Naive thymus-derived CD8-positive, alpha-beta T cell (primary cell): ENCODE measurements at regions not wholly inside any gene's neighbourhood (a gene's known extent, or its start where the extent isn't known, plus 50 kb on each side); places are given as distances from the start of the nearest gene placed in this dataset.
"Not testable (repeated sequence)": the region's sequence is repeated elsewhere in the genome, so short reads cannot be mapped to it uniquely, and the experiment has no call there.

Experiments
- ATAC-seq, 2 donors: fragments of 150-1000 bp; cut with Tn5 transposase in 1 of 2; sonication (Bioruptor Pico), chemical (Tn5 transposase) in 1 of 2; 1 replicate in 1 of 2; 2 replicates in 1 of 2; pipeline ENCODE4 v1.10.0; 2021; ENCODE audit warnings: mild to moderate bottlenecking in 2 of 2, moderate library complexity in 2 of 2
- POLR2A ChIA-PET: fragments of 350-600 bp; sonication (Branson Sonifier 250); formaldehyde crosslinking; loops from one replicate; lab custom pipeline; 2021; ENCODE audit warnings: antibody characterized with exemption; lab: Charles Lee
- DNase-seq, 10 donors: peaks; one replicate each; pipeline versions ENCODE4 v3.0.0 to v3.0.0-alpha.2; 2020 to 2022
- H3K27ac Mint-ChIP-seq, 10 donors: one replicate each; pipeline ENCODE4 v1.8.0; 2020 to 2022; ENCODE audit warnings: mild to moderate bottlenecking in 10 of 10, mixed read lengths in 10 of 10, moderate library complexity in 4 of 10, inconsistent platforms in 1 of 10
- H3K27me3 Mint-ChIP-seq, 5 donors: one replicate each; pipeline ENCODE4 v1.8.0; 2021 to 2022; ENCODE audit warnings: mixed read lengths in 5 of 5
- H3K36me3 Mint-ChIP-seq, 3 donors: one replicate each; pipeline ENCODE4 v1.8.0; 2020 to 2022; ENCODE audit warnings: mixed read lengths in 3 of 3, mild to moderate bottlenecking in 2 of 3, inconsistent platforms in 1 of 3
- H3K4me1 Mint-ChIP-seq, 4 donors: one replicate each; pipeline ENCODE4 v1.8.0; 2021 to 2022; ENCODE audit warnings: mixed read lengths in 4 of 4
- H3K4me3 Mint-ChIP-seq, 10 donors: one replicate each; pipeline ENCODE4 v1.8.0; 2020 to 2022; ENCODE audit warnings: mild to moderate bottlenecking in 10 of 10, mixed read lengths in 10 of 10, moderate library complexity in 6 of 10, inconsistent platforms in 1 of 10
- H3K9me3 Mint-ChIP-seq, 9 donors: one replicate each; pipeline ENCODE4 v1.8.0; 2020 to 2022; ENCODE audit warnings: mixed read lengths in 9 of 9, mild to moderate bottlenecking in 3 of 9, inconsistent platforms in 1 of 9, moderate library complexity in 1 of 9

GRCh38 chr2:58769111-58769863, 528.2 kb upstream of the FANCL start:
- H3K4me3 Mint-ChIP-seq: no peak overlapping the region
- no peak for ATAC-seq
- peaks cover 0 to 14% (median 4%) of the 10 kb centered on the region in 5 donors for H3K27me3 Mint-ChIP-seq
- H3K36me3 Mint-ChIP-seq: no peaks in the 10 kb centered on the region
- DNase-seq: no peak
- POLR2A ChIA-PET: no interaction called here
- no peak overlapping the region for H3K27ac Mint-ChIP-seq
- no peaks in the 10 kb centered on the region for H3K9me3 Mint-ChIP-seq
- H3K4me1 Mint-ChIP-seq: peaks cover 0 to 5% (median 0%) of the 10 kb centered on the region in 4 donors

DNA sequence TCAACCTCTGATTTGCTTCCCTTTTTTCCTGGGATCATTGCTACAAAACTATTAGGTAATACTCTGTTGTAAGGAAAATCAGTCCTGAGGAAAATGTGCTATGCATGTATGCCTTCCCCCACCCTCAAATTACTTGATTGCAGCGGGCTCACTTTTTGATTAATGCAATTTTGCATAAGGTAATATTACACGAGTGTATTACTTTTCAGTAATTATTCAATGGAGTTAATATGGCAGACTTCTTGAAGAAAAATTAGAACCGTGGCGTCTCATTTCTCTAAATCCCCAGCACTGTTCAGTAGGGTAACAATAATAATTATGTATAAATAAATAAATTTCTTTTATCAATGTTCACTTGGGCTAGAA, 527.6 kb upstream of the FANCL start:
- Mint-ChIP-seq H3K36me3 (no peaks in the 10 kb centered on the region), H3K27ac (no peak overlapping the region), H3K4me1 (peaks cover 0 to 5% (median 0%) of the 10 kb centered on the region in 4 donors), H3K9me3 (no peaks in the 10 kb centered on the region), H3K27me3 (peaks cover 0 to 14% (median 4%) of the 10 kb centered on the region in 5 donors), H3K4me3 (no peak overlapping the region)
- no peak for ATAC-seq
- POLR2A ChIA-PET: no interaction called here
- no peak for DNase-seq

DNA sequence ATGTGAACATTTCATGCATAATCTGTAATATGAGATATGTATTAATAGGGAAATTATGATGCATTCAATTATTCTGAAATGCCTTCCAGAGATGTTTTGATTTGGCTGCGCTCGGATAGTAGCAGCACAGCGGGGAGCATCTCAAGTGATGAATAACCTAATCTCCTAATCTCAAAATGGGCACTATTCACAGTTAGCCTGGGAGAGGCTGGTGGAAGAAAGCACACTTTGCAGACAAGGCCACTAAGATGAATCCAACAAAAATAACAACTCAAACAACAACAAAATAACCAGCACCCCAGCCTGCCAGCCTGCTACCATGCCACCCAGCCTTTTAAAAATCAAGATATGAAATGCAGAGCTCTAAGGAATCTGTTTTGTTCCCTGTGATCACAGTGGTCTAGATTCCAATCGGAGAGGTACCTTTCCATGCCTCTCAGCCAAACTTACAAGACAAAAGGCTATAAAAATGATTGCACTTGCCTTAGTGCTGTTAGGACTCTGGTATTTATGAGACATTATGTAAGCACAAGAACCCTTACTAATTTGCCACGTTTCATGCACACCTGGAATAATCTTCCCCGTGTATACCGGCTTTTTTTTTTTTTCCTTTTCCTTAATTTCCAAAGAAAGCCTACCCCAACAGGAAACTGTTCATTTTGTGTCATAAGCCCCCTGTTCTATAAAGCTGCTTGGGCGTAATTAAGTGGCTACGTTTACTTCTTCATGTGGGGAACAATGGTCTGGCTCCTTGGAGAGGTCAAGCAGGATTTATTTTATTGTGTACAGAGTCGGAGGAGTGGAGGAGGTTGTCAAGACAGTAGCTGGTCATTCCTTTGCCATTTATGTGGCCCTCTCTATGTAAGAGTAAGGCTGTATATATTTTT, 526.9 kb upstream of the FANCL start:
- no peak for ATAC-seq
- Mint-ChIP-seq H3K4me1 (peaks cover 0 to 5% (median 0%) of the 10 kb centered on the region in 4 donors), H3K27ac (no peak overlapping the region), H3K9me3 (no peaks in the 10 kb centered on the region), H3K27me3 (peaks cover 0 to 14% (median 4%) of the 10 kb centered on the region in 5 donors), H3K4me3 (no peak overlapping the region), H3K36me3 (no peaks in the 10 kb centered on the region)
- POLR2A ChIA-PET: no interaction called here
- DNase-seq: no peak

GRCh38 chr2:58764338-58765104, 523.4 kb upstream of the FANCL start:
- POLR2A ChIA-PET: no interaction called here
- ATAC-seq: no peak

DNA sequence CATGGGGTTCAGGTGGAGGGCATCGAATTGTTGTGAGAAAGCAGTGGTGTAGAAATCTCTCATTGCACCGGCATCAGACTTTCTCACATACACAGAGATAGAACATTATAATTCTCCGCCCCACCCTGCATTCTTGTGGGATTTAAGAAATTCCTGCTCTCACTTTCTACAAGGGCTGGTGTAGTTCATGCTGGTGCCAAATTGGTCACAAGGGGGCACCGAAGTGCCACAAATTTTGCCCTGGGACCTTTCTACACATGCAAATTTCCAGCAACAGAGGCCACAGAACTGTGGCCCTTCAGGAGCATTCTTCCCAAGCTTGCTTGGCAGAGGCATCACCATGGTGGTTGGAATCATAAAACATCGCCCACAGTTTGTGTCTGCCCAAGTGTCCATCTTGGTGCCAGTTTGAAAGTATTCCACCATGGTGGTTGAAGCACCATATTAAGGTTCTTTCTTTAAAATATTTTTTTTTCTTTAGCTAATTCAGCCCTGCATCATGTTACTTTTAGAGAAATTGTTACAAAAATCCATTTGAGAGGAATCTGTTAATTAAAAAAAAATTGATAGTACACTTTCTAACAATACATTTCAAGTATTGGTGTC, 521.2 kb upstream of the FANCL start:
- DNase-seq (peak in 5 of 10 donors; percentile 1 to 12 (median 3)), ATAC-seq (no peak)
- POLR2A ChIA-PET: no interaction called here
- Mint-ChIP-seq H3K4me1 (peaks cover 0 to 7% (median 0%) of the 10 kb centered on the region in 4 donors), H3K27ac (no peak overlapping the region), H3K9me3 (no peaks in the 10 kb centered on the region), H3K27me3 (peaks cover 0 to 9% (median under 1%) of the 10 kb centered on the region in 5 donors), H3K36me3 (no peaks in the 10 kb centered on the region), H3K4me3 (no peak overlapping the region)

More at GRCh38 chr2:58764338-58765104, 523.4 kb upstream of the FANCL start:
- Mint-ChIP-seq H3K27me3 (peaks cover 0 to 12% (median 1%) of the 10 kb centered on the region in 5 donors), H3K4me3 (no peak overlapping the region), H3K36me3 (no peaks in the 10 kb centered on the region), H3K27ac (no peak overlapping the region), H3K9me3 (no peaks in the 10 kb centered on the region), H3K4me1 (peaks cover 0 to 5% (median 0%) of the 10 kb centered on the region in 4 donors)
- no peak for DNase-seq

DNA sequence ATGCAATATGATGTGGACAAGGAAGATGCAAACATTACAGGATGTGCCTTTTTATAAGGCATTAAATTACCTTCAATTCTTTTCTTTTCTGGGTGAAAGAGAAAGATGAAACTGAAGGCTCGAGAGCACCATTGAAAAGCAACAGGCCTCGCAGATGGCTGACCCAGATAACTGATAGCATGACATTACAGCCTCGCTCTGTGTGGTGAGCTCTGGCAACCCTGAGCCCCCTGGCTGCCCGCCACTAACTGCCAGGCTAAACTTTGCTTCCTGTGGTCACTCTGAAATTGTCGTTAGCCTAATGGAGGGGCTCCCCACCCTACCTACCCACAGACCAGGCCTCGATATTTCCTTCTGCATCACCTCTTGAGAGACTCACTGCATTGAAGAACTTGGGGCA, 516.8 kb upstream of the FANCL start:
- Mint-ChIP-seq H3K36me3 (no peaks in the 10 kb centered on the region), H3K4me3 (no peak overlapping the region), H3K27ac (no peak overlapping the region), H3K9me3 (no peaks in the 10 kb centered on the region), H3K4me1 (peaks cover 0 to 6% (median 3%) of the 10 kb centered on the region in 4 donors), H3K27me3 (peaks cover 0 to 12% (median 2%) of the 10 kb centered on the region in 5 donors)
- no peak for DNase-seq
- POLR2A ChIA-PET: no interaction called here
- ATAC-seq: no peak

DNA sequence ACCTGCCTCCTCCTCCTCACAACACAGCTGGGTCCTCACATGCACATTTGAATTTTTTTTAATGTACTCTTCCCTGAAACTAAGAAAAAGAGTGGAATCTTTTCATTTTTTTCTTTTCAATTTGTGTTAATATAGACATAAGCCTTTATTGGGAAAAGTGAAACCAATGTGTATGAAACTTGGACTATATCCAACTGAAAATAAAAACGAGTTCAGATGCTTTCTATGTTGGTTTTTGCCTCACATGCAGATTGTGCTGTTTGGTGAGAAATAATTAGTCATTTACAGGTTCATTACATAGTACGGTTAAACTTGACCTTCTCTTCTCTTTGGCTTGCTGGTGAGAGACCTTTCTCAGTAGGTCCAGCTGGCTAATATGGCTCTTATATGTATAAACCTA, 515.2 kb upstream of the FANCL start:
- DNase-seq (no peak), ATAC-seq (no peak)
- Mint-ChIP-seq H3K9me3 (peaks cover 0 to 6% (median 0%) of the 10 kb centered on the region in 9 donors), H3K27me3 (peaks cover 0 to 12% (median 2%) of the 10 kb centered on the region in 5 donors), H3K4me3 (no peak overlapping the region), H3K36me3 (no peaks in the 10 kb centered on the region), H3K4me1 (peaks cover 0 to 6% (median 3%) of the 10 kb centered on the region in 4 donors), H3K27ac (no peak overlapping the region)
- POLR2A ChIA-PET: no interaction called here

GRCh38 chr2:58752507-58752906, 511.4 kb upstream of the FANCL start:
- H3K27me3 Mint-ChIP-seq, H3K36me3 Mint-ChIP-seq, H3K9me3 Mint-ChIP-seq, POLR2A ChIA-PET, ATAC-seq, H3K4me1 Mint-ChIP-seq, DNase-seq, H3K4me3 Mint-ChIP-seq: not testable (repeated sequence)
- H3K27ac Mint-ChIP-seq: peak overlapping the region in 1 of 10 donors; percentile 58

- DNase-seq, H3K36me3 Mint-ChIP-seq, H3K9me3 Mint-ChIP-seq, H3K4me3 Mint-ChIP-seq, H3K4me1 Mint-ChIP-seq, H3K27ac Mint-ChIP-seq, ATAC-seq, POLR2A ChIA-PET, H3K27me3 Mint-ChIP-seq: not testable (repeated sequence)
Observed at GRCh38 chr2:58751676-58752075, 510.6 kb upstream of the FANCL start.

DNA sequence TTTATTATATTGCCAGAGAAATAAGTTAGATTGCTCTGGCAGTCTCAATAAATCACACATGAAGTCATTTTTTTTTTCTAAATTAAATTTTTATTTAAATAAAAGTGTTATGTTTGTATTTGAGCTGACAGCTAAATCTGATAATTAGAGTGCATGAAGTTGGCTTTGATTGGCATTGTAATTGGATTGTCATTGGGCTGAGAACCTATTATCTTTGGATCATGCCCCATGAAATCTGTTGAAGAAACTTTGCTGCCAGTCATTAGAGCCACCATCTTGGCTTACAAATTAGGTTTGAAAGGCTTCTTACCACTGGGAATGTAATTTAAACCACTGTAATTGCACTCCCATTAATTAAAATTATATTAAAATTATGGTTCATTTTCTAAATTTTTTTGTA, 507.9 kb upstream of the FANCL start:
- H3K27ac Mint-ChIP-seq: no peak overlapping the region
- H3K9me3 Mint-ChIP-seq: peaks cover 0 to 9% (median 3%) of the 10 kb centered on the region in 9 donors
- no peaks in the 10 kb centered on the region for H3K36me3 Mint-ChIP-seq
- ATAC-seq (no peak), DNase-seq (no peak)
- POLR2A ChIA-PET: no interaction called here
- H3K4me3 Mint-ChIP-seq: no peak overlapping the region
- H3K27me3 Mint-ChIP-seq: peaks cover 0 to 7% (median 0%) of the 10 kb centered on the region in 5 donors
- H3K4me1 Mint-ChIP-seq: no peaks in the 10 kb centered on the region

- H3K36me3 Mint-ChIP-seq, H3K27me3 Mint-ChIP-seq, H3K27ac Mint-ChIP-seq, H3K4me1 Mint-ChIP-seq, H3K4me3 Mint-ChIP-seq, ATAC-seq, H3K9me3 Mint-ChIP-seq, POLR2A ChIA-PET, DNase-seq: not testable (repeated sequence)
Observed at GRCh38 chr2:58745334-58745733, 504.2 kb upstream of the FANCL start.

GRCh38 chr2:58740426-58740825, 499.3 kb upstream of the FANCL start:
- Mint-ChIP-seq H3K36me3 (no peaks in the 10 kb centered on the region), H3K27ac (no peak overlapping the region), H3K9me3 (peaks cover 0 to 7% (median 2%) of the 10 kb centered on the region in 9 donors), H3K27me3 (peaks cover 0 to 12% (median 0%) of the 10 kb centered on the region in 5 donors), H3K4me3 (no peak overlapping the region), H3K4me1 (no peaks in the 10 kb centered on the region)
- POLR2A ChIA-PET: no interaction called here
- ATAC-seq: no peak
- no peak for DNase-seq
